ENCODE measurements at regions not wholly inside any gene's neighbourhood (a gene's known extent, or its start where the extent isn't known, plus 50 kb on each side); places are given as distances from the start of the nearest gene placed in this dataset.

- no peak for TF ChIP-seq CTCF (IDR thresholded peaks at IDR 0.05; ENCODE audit: low read depth, low read length)
- TF ChIP-seq EZH2phosphoT487 (IDR thresholded peaks at IDR 0.05; ENCODE audit: low read depth) = no peak
- Histone ChIP-seq H3K4me3 (ENCODE audit: low read length) (peak overlapping the region; percentile 60), H3K9ac (ENCODE audit: low read length) (peak overlapping the region; percentile 19; the same call in 1 of the 2 replicates), H3K4me1 (ENCODE audit: low read length) (peaks cover 52% of the 10 kb centered on the region), H3K4me2 (ENCODE audit: low read length) (peak overlapping the region; percentile 80), H3K36me3 (replicated peaks; ENCODE audit: low read depth, low read length) (no peaks in the 10 kb centered on the region), H3K27me3 (ENCODE audit: low read depth, low read length) (peaks cover 48% of the 10 kb centered on the region), H3K79me2 (ENCODE audit: low read length) (no peaks in the 10 kb centered on the region), H3K9me3 (ENCODE audit: insufficient read depth, low read length) (no peaks in the 10 kb centered on the region), H4K20me1 (ENCODE audit: insufficient read depth, low read length) (peaks cover 3% of the 10 kb centered on the region; the same call in 1 of the 2 replicates), H2AFZ (ENCODE audit: low read depth, low read length) (no peak overlapping the region), H3K27ac (ENCODE audit: low read length) (peak overlapping the region; percentile 0; the same call in 1 of the 2 replicates)
Measured at GRCh38 chr3:56958879-56959278, 101.6 kb upstream of the SPATA12 start.

DNA sequence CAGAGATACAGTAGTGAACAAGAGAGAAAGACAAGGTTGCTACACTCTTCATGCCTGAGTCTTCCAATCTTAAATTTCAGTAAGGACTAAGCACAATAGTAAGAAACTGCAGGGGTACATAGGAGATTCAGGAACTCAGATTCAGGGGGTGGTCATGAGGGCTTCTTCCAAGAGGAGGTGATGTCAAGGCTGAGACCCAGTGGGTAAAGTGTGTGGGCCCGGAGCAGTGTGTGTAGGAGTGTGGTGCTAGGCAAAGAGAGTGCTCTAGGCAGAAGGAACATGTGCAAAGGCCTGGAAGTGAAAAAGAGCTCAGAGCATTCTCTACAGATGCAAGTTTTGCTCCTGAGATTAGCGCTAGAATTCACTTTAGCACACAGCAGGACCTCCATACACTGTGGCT lies 102.9 kb upstream of the SPATA12 start:
- Histone ChIP-seq H3K36me3 (replicated peaks; ENCODE audit: low read depth, low read length) (no peaks in the 10 kb centered on the region), H4K20me1 (ENCODE audit: insufficient read depth, low read length) (peaks cover 3% of the 10 kb centered on the region; the same call in 1 of the 2 replicates), H3K79me2 (ENCODE audit: low read length) (no peaks in the 10 kb centered on the region), H3K27me3 (ENCODE audit: low read depth, low read length) (peaks cover 41% of the 10 kb centered on the region), H2AFZ (ENCODE audit: low read depth, low read length) (no peak overlapping the region), H3K4me2 (ENCODE audit: low read length) (no peak overlapping the region), H3K9me3 (ENCODE audit: insufficient read depth, low read length) (no peaks in the 10 kb centered on the region), H3K27ac (ENCODE audit: low read length) (no peak overlapping the region), H3K4me1 (ENCODE audit: low read length) (peaks cover 43% of the 10 kb centered on the region), H3K9ac (ENCODE audit: low read length) (no peak overlapping the region), H3K4me3 (ENCODE audit: low read length) (no peak overlapping the region)
- TF ChIP-seq CTCF (IDR thresholded peaks at IDR 0.05; ENCODE audit: low read depth, low read length) = no peak
- TF ChIP-seq EZH2phosphoT487 (IDR thresholded peaks at IDR 0.05; ENCODE audit: low read depth) = no peak

- Histone ChIP-seq H3K9ac (ENCODE audit: low read length) (no peak overlapping the region), H4K20me1 (ENCODE audit: insufficient read depth, low read length) (peaks cover 3% of the 10 kb centered on the region; the same call in 1 of the 2 replicates), H3K27ac (ENCODE audit: low read length) (no peak overlapping the region), H3K4me3 (ENCODE audit: low read length) (no peak overlapping the region), H3K4me2 (ENCODE audit: low read length) (no peak overlapping the region), H3K36me3 (replicated peaks; ENCODE audit: low read depth, low read length) (no peaks in the 10 kb centered on the region), H3K9me3 (ENCODE audit: insufficient read depth, low read length) (no peaks in the 10 kb centered on the region), H2AFZ (ENCODE audit: low read depth, low read length) (no peak overlapping the region), H3K4me1 (ENCODE audit: low read length) (peaks cover 37% of the 10 kb centered on the region), H3K27me3 (ENCODE audit: low read depth, low read length) (peaks cover 34% of the 10 kb centered on the region), H3K79me2 (ENCODE audit: low read length) (no peaks in the 10 kb centered on the region)
- TF ChIP-seq EZH2phosphoT487 (IDR thresholded peaks at IDR 0.05; ENCODE audit: low read depth) = no peak
- no peak for TF ChIP-seq CTCF (IDR thresholded peaks at IDR 0.05; ENCODE audit: low read depth, low read length)
Measured at GRCh38 chr3:56956906-56957305, 103.6 kb upstream of the SPATA12 start.

DNA sequence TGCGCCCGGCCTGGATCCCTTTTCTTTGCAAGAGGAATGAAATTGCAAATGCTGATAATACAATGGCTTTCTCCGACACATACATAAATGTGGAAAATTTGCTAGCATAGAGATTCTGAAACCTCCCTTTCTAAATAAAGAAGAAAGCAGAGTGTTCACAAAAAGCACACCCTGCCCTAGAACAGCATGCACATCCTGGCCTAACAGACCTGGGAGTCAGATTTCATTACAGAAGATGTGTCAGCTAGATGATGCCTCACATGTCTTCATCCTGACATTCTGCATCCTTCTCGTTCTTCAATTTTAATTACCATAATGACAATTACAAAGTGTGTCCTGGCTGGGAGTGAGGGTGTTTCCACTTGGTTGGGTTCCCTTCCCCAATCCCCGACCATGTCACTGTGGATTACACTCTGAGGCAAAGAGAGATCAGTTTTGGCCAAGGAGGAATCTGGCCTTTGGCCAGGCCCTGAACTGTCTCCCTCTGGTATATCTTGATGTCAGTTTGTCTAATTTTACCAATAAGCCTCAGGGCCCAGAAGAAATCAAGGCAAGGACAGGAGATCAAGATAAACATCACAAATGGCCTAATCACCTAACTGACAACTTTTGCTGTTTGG lies 104.9 kb upstream of the SPATA12 start:
- Histone ChIP-seq H3K79me2 (ENCODE audit: low read length) (no peaks in the 10 kb centered on the region), H3K27ac (ENCODE audit: low read length) (no peak overlapping the region), H3K9me3 (ENCODE audit: insufficient read depth, low read length) (no peaks in the 10 kb centered on the region), H3K4me2 (ENCODE audit: low read length) (no peak overlapping the region), H3K4me1 (ENCODE audit: low read length) (peaks cover 30% of the 10 kb centered on the region), H3K4me3 (ENCODE audit: low read length) (no peak overlapping the region), H2AFZ (ENCODE audit: low read depth, low read length) (no peak overlapping the region), H3K27me3 (ENCODE audit: low read depth, low read length) (peaks cover 27% of the 10 kb centered on the region), H3K9ac (ENCODE audit: low read length) (no peak overlapping the region), H4K20me1 (ENCODE audit: insufficient read depth, low read length) (peaks cover 3% of the 10 kb centered on the region; the same call in 1 of the 2 replicates), H3K36me3 (replicated peaks; ENCODE audit: low read depth, low read length) (no peaks in the 10 kb centered on the region)
- TF ChIP-seq EZH2phosphoT487 (IDR thresholded peaks at IDR 0.05; ENCODE audit: low read depth) (no peak), CTCF (IDR thresholded peaks at IDR 0.05; ENCODE audit: low read depth, low read length) (no peak)
